GM12875 (cell line): ENCODE measurements at regions not wholly inside any gene's neighbourhood (a gene's known extent, or its start where the extent isn't known, plus 50 kb on each side); places are given as distances from the start of the nearest gene placed in this dataset.

ENCODE experiments used
- H3K4me3 ChIP-seq: one replicate; pipeline ENCODE4 v1.5.1; 2011; ENCODE audit warnings: low read depth, low read length, control low read depth
- CTCF ChIP-seq: IDR thresholded peaks from 2 replicates; pipeline ENCODE4 v1.5.1; 2011; ENCODE audit warnings: low read depth, mild to moderate bottlenecking, control low read depth, inconsistent platforms, low read length, moderate library complexity, borderline replicate concordance; ENCODE audit not compliant: insufficient read depth

DNA sequence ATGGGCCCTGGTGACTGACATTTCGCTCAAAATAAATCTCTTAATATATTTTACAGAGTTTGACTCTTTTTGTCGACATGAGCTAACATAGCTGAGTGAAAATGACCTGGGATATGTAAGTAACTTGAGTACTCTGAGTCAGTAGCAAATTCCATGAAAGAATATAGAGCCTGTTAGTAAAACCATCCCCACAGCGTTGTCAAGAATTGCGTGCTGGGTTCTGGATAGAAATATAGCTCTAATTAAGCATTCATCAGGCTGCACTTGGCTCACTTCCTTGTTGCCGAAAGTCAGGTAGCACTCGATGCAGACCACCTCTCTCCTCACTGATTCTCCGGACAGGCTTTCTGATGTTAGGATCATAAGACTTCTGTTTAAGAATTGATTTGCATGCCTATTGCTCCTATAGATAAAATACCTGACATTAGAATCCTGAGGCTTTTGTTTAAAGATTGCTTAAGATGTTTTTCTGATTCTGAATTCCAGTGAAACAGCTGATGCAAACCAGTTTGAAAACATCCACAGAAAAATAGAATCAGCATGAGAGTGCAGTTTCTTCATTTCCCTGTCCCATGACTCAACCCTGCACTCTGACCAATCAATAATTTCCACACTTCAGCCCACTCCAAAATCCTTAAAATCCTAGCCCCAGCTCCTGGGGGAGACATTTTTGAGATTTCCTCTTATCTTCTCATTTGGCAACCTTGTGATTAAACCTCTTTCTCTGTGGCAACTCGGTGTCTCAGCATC lies 310.6 kb downstream of the DIRAS2 start:
- TF ChIP-seq CTCF, result no peak
- no peak overlapping the region for H3K4me3 ChIP-seq

GRCh38 chr9:90333226-90333625 lies 309.4 kb downstream of the DIRAS2 start:
- H3K4me3 ChIP-seq, result no peak overlapping the region
- no peak for TF ChIP-seq CTCF

- no peak for TF ChIP-seq CTCF
- no peak overlapping the region for H3K4me3 ChIP-seq
Observed at GRCh38 chr9:90340421-90340820, 302.2 kb downstream of the DIRAS2 start.

GRCh38 chr9:90342607-90343006 lies 300.0 kb downstream of the DIRAS2 start:
- no peak for TF ChIP-seq CTCF
- no peak overlapping the region for H3K4me3 ChIP-seq

GRCh38 chr9:90343366-90343765 lies 299.3 kb downstream of the DIRAS2 start:
- no peak for TF ChIP-seq CTCF
- H3K4me3 ChIP-seq, result no peak overlapping the region

GRCh38 chr9:90343991-90344390 lies 298.6 kb downstream of the DIRAS2 start:
- no peak overlapping the region for H3K4me3 ChIP-seq
- TF ChIP-seq CTCF, result no peak

- H3K4me3 ChIP-seq, result no peak overlapping the region
- TF ChIP-seq CTCF, result no peak
Observed at GRCh38 chr9:90365666-90366065, 277.0 kb downstream of the DIRAS2 start.
